Stimulated activated CD8-positive, alpha-beta memory T cell treated with anti-CD3 and anti-CD28 coated beads, Interleukin-7, amount 100 ng/mL, for 4 hours (primary cell): ENCODE measurements at regions not wholly inside any gene's neighbourhood (a gene's known extent, or its start where the extent isn't known, plus 50 kb on each side); places are given as distances from the start of the nearest gene placed in this dataset.

Experiments used
- DNase-seq, 2 donors: peaks; one replicate each; pipeline ENCODE4 v3.0.0-alpha.2; 2020; ENCODE audit warnings: low read depth in 2 of 2

GRCh38 chr7:25947669-25948516 is 204.1 kb upstream of the NFE2L3 start:
- no peak for DNase-seq

DNA sequence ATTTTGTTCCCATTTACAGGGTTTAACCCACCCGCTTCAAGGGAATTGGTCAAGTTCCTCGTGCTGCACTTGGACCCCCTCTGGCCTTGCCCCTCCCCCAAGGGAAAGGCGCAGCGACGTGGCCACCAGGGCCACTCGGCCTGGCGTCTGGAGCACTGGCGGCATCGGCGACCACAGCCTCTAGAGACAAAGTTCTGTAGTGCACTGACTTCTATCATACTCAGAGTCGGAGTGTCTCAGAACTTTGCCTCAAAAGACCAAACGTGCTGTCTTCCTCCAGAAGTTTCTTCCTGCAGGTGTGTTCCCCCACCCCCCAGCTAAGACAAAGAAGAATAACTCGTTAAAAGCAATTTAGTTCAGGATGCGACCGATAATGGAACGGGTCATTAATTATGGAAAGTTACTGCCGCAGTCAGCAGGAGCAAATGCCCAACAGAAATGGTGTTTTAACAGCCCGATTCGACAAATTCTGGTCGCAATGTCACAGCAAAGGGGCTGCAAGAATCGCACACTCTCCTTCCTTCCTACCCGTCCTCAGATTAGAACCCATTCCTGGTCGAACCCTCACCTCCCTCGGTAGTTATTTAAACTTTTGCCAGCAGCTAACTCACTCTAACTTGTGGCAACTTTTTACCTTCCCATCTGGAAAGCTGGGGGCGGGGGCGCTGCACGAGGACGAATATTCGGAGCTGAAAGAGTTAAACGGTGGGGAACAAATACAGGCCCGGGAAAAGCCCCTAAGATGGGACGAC is 202.1 kb upstream of the NFE2L3 start:
- no peak for DNase-seq

- DNase-seq, result peak; percentile 70 to 83
Observed at GRCh38 chr7:25950488-25951413, 201.2 kb upstream of the NFE2L3 start.

DNA sequence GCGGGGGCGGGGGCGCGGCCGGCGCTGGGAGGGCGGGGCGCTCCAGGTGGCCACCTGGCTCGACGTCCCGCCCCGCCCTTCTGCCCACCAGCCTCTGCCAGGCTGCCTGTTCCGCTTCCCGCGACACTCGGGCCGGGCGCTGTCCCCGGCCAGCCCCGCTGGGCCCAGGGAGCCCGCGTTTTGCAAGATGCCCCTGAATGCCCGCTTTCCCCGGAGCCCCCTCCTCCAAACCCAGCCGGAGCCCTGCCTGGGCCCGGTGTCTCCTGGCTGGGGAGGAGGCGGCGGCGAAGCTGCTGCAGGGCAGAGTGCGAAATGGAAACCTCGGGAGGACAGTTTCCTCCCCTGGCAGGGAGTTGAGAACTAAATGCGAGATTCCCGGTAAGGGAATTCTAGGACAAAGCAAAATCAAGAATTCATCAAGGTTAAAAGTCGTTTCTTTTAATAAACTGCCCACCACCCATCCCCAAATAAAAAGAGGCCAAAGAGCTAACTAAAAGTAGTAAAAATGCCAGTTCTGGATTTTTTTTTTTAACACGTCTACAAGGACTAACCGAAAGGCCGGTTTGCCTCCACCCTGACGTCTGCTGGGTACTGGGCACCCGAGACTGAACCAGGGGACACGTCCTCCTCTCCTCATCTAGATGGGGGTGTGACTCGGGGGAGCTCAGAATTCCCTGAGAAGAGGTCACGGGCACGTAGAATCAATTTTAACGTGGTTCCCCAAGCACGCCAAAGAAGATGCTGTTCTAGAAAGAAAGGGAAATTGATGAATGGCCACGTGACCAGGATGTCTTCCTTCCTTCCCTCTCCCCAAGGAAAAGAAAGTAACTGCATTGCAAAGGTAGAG is 200.4 kb upstream of the NFE2L3 start:
- DNase-seq, result no peak

GRCh38 chr7:25952261-25953057 is 199.5 kb upstream of the NFE2L3 start:
- no peak for DNase-seq

DNA sequence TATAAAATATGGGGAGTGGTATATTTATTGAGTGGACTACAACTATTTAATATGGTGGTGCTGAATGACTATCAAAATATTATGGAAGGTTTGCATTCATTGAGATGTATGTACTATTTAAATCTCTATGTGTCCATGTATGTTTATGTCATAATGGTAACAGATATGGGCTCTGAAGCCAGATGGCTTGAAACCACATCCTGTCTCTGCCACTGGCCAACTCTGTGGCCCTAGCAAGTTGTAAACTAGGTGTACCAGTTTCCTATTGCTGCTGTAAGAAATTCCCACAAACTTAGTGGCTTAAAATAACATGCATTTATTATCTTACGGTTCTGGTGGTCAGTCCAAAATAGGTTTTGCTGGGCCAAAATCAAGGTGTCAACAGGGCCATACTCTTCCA is 198.1 kb upstream of the NFE2L3 start:
- no peak for DNase-seq

GRCh38 chr7:25954395-25954794 is 197.6 kb upstream of the NFE2L3 start:
- DNase-seq, result no peak

DNA sequence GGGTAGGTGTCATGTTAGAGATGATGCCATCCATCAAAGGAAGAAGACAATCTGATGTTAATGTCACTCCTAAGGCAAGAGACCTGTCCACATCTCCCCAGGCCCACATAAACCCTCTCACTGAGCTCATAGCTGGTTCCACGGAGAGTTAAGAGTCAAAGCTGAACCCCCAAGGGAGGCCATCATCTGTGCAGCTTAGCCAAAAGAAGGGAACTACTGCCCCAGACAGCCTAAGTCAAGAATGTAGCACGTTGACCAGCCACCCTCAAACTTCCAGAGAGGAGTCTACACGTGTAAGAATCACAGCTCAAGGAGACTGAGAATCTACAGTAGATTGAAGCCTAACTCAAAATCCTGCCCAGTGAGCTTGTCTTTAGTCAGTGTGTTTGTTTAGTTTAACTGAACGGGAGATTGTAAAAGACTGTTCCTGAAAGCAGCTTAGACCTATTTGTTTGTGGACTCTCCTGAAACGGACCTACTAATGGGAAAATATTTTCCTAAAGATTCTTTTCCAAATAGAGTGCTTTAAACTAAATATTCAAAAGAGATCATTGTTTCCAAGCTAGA is 192.7 kb upstream of the NFE2L3 start:
- DNase-seq, result no peak

GRCh38 chr7:25963733-25964132 is 188.3 kb upstream of the NFE2L3 start:
- DNase-seq, result no peak

- DNase-seq, result no peak
Observed at GRCh38 chr7:25964483-25964991, 187.5 kb upstream of the NFE2L3 start.

DNA sequence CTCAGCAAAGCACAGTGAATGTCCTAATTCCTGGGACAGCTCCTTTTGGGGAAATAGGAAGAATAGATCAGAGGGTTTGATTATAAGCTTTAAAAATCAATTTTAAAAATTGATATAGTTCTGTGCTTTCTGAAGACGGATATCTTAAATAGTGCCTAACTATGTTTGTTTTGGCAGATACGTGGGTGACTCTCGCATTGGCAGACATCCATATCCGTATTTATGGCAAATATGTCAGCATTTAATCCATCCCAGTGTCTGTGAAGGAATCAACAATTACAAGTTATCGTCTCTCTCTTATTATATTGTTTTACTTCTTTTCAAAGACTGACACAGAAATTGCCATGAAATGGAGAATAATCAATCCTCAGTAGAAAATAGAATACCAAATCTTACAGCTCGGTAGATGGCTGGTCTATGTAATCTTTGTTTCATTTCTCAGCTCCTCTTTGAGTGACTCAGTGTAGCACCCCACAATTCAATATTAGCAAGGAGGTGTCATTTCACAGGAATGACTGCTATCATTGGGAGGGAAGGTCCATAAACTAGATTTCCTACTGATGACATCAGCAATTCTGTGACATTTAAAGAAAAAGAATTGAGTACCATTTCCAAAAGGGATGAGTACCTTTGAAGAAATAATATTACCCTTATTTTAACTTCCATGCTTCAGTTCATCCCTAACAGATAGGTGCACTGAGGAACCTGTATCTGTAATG is 186.4 kb upstream of the NFE2L3 start:
- DNase-seq, result no peak

GRCh38 chr7:25966469-25966868 is 185.5 kb upstream of the NFE2L3 start:
- DNase-seq, result no peak

GRCh38 chr7:25967278-25968204 is 184.5 kb upstream of the NFE2L3 start:
- no peak for DNase-seq

DNA sequence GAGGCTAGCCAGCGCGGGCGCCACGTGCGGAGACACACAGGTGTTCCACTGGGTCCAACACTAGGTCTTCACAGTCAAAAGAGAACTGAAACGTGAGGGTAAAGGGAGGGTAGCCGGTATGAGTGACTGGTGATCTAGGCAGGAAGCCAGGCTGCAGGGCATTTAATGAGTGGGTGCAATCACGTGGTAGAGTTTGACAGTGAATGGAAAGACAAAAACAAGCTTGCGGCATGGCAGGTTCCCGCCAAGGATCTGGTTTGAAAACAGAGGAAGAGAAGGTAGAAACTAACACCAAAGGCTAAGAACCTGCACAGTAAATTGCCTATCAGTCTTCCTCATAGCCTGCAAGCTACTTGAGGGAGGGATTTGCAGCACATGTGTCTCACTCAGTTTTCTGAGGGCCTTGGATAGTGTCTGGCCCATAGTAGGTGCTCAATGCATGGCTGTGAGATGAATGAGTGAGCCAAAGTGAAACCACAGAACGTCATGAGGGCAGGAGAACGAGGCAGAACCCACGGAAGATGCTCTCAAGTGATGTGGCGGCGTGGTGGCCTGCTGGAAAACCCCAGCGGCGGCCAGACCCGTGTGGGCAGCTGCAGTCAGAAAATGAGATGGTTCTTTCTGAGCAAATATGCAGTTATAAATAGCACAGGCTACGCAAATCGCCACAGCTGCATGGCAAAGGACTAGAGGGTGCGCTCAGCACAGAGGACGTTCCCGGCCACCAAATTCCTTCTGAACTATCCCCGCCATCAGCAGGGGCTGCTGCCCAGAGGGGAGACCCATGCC is 183.6 kb upstream of the NFE2L3 start:
- DNase-seq, result peak in 1 of 2 donors; percentile 8

DNA sequence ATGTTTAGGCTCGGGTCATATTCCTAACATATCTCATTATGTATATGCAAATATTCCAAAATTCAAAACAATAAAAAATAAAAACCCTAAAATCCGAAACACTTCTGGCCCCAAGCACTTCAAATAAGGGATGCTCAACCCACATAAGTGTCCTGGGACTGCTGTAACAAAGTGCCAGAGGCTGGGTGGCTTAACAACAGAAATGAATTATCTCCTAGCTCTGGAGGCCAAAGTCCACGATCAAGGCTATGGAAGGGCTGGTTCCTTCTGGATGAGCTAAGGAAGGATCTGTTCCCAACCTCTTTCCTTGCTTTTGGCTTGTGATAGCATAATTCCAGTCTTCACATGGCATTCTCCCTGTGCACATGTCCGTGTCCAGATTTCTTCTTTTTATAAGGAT is 181.6 kb upstream of the NFE2L3 start:
- DNase-seq, result no peak

GRCh38 chr7:25970911-25971310 is 181.1 kb upstream of the NFE2L3 start:
- no peak for DNase-seq

- DNase-seq, result no peak
Observed at GRCh38 chr7:25976630-25977029, 175.4 kb upstream of the NFE2L3 start.
